ENCODE measurements at regions not wholly inside any gene's neighbourhood (a gene's known extent, or its start where the extent isn't known, plus 50 kb on each side); places are given as distances from the start of the nearest gene placed in this dataset.

- H3K27ac ChIP-seq (ENCODE audit: low read depth, low read length) = no peak overlapping the region
- no peaks in the 10 kb centered on the region for H4K20me1 ChIP-seq (ENCODE audit: control insufficient read depth, insufficient read depth, low read depth, low read length)
- no peak overlapping the region for H3K4me3 ChIP-seq (ENCODE audit: low read length)
- no peaks in the 10 kb centered on the region for H3K36me3 ChIP-seq (ENCODE audit: control insufficient read depth, low read length)
- peaks cover 4% of the 10 kb centered on the region for H3K9me3 ChIP-seq (ENCODE audit: control insufficient read depth, insufficient read depth, low read length)
- H3K4me2 ChIP-seq (ENCODE audit: low read length) = no peak overlapping the region
- no peaks in the 10 kb centered on the region for H3F3A ChIP-seq (ENCODE audit: control insufficient read depth, insufficient read depth)
- TF ChIP-seq EZH2phosphoT487 (IDR thresholded peaks at IDR 0.05; ENCODE audit: borderline replicate concordance, low read length) (no peak), CTCF (IDR thresholded peaks at IDR 0.05; ENCODE audit: low read depth, low read length, poor library complexity, severe bottlenecking) (no peak)
- H3K9me2 ChIP-seq (replicated peaks; ENCODE audit: control insufficient read depth, low read length) = no peaks in the 10 kb centered on the region
- H3K27me3 ChIP-seq (ENCODE audit: control insufficient read depth, low read length) = no peaks in the 10 kb centered on the region
- H3K79me2 ChIP-seq (ENCODE audit: control insufficient read depth, low read length) = no peaks in the 10 kb centered on the region
- peaks cover 7% of the 10 kb centered on the region for H3K4me1 ChIP-seq (ENCODE audit: control insufficient read depth, low read length)
These were observed 1425.8 kb downstream of the TBC1D22A start for GRCh38 chr22:48188231-48188721.

GRCh38 chr22:48187356-48187755 is 1424.9 kb downstream of the TBC1D22A start:
- Histone ChIP-seq H3K9me2 (replicated peaks; ENCODE audit: control insufficient read depth, low read length) (no peaks in the 10 kb centered on the region), H3F3A (ENCODE audit: control insufficient read depth, insufficient read depth) (no peaks in the 10 kb centered on the region), H3K36me3 (ENCODE audit: control insufficient read depth, low read length) (no peaks in the 10 kb centered on the region), H3K4me3 (ENCODE audit: low read length) (no peak overlapping the region), H3K79me2 (ENCODE audit: control insufficient read depth, low read length) (no peaks in the 10 kb centered on the region), H3K27me3 (ENCODE audit: control insufficient read depth, low read length) (no peaks in the 10 kb centered on the region), H3K4me2 (ENCODE audit: low read length) (no peak overlapping the region), H3K27ac (ENCODE audit: low read depth, low read length) (no peak overlapping the region), H3K4me1 (ENCODE audit: control insufficient read depth, low read length) (no peaks in the 10 kb centered on the region), H3K9me3 (ENCODE audit: control insufficient read depth, insufficient read depth, low read length) (peaks cover 4% of the 10 kb centered on the region), H4K20me1 (ENCODE audit: control insufficient read depth, insufficient read depth, low read depth, low read length) (no peaks in the 10 kb centered on the region)
- TF ChIP-seq EZH2phosphoT487 (IDR thresholded peaks at IDR 0.05; ENCODE audit: borderline replicate concordance, low read length) = no peak
- no peak for TF ChIP-seq CTCF (IDR thresholded peaks at IDR 0.05; ENCODE audit: low read depth, low read length, poor library complexity, severe bottlenecking)

- H3K9me3 ChIP-seq (ENCODE audit: control insufficient read depth, insufficient read depth, low read length) = peaks cover under 1% of the 10 kb centered on the region
- H4K20me1 ChIP-seq (ENCODE audit: control insufficient read depth, insufficient read depth, low read depth, low read length) = no peaks in the 10 kb centered on the region
- H3K36me3 ChIP-seq (ENCODE audit: control insufficient read depth, low read length) = no peaks in the 10 kb centered on the region
- H3K27ac ChIP-seq (ENCODE audit: low read depth, low read length) = no peak overlapping the region
- no peak for TF ChIP-seq EZH2phosphoT487 (IDR thresholded peaks at IDR 0.05; ENCODE audit: borderline replicate concordance, low read length)
- TF ChIP-seq CTCF (IDR thresholded peaks at IDR 0.05; ENCODE audit: low read depth, low read length, poor library complexity, severe bottlenecking) = no peak
- no peaks in the 10 kb centered on the region for H3K4me1 ChIP-seq (ENCODE audit: control insufficient read depth, low read length)
- no peaks in the 10 kb centered on the region for H3K9me2 ChIP-seq (replicated peaks; ENCODE audit: control insufficient read depth, low read length)
- H3K4me3 ChIP-seq (ENCODE audit: low read length) = no peak overlapping the region
- no peaks in the 10 kb centered on the region for H3K79me2 ChIP-seq (ENCODE audit: control insufficient read depth, low read length)
- no peaks in the 10 kb centered on the region for H3K27me3 ChIP-seq (ENCODE audit: control insufficient read depth, low read length)
- H3K4me2 ChIP-seq (ENCODE audit: low read length) = no peak overlapping the region
- no peaks in the 10 kb centered on the region for H3F3A ChIP-seq (ENCODE audit: control insufficient read depth, insufficient read depth)
These were observed 1423.8 kb downstream of the TBC1D22A start for GRCh38 chr22:48186146-48186790.
